DND-41 (cell line): ENCODE measurements at regions not wholly inside any gene's neighbourhood (a gene's known extent, or its start where the extent isn't known, plus 50 kb on each side); places are given as distances from the start of the nearest gene placed in this dataset.

ENCODE experiments used
- ATAC-seq: fragments of 200-7000 bp; cut with Tn5 transposase; 3 replicates; pipeline ENCODE4 v1.9.1; 2021; ENCODE audit warnings: low read depth; ENCODE audit not compliant: insufficient read depth
- DNase-seq: peaks from one replicate; pipeline ENCODE4 v3.0.0-alpha.2; 2020
- H2AFZ ChIP-seq: 2 replicates; pipeline ENCODE4 v1.6.0; 2012; ENCODE audit warnings: low read depth, low read length
- H3K27ac ChIP-seq: 2 replicates; pipeline ENCODE4 v1.5.1; 2012; ENCODE audit warnings: low read length, inconsistent platforms
- H3K27me3 ChIP-seq: fragments of 200-600 bp; sonication (generic); 2 replicates; pipeline ENCODE4 v1.6.0; 2012; ENCODE audit warnings: low read length, mild to moderate bottlenecking, inconsistent platforms; ENCODE audit not compliant: insufficient read depth, poor library complexity
- H3K36me3 ChIP-seq: 2 replicates; pipeline ENCODE4 v1.5.1; 2012; ENCODE audit warnings: low read length, inconsistent platforms; ENCODE audit not compliant: insufficient read depth
- H3K4me1 ChIP-seq: 2 replicates; pipeline ENCODE4 v1.5.1; 2012; ENCODE audit warnings: mild to moderate bottlenecking, low read length; ENCODE audit not compliant: insufficient read depth
- H3K4me2 ChIP-seq: 2 replicates; pipeline ENCODE4 v1.6.0; 2012; ENCODE audit warnings: mild to moderate bottlenecking, moderate library complexity, low read length, inconsistent platforms; ENCODE audit not compliant: insufficient read depth
- H3K4me3 ChIP-seq, 2 experiments: fragments of 200-600 bp in 1 of 2; shearing (Covaris generic) in 1 of 2; 2 replicates each; pipeline ENCODE4 v1.5.1; 2012 to 2016; ENCODE audit warnings: inconsistent platforms in 2 of 2, low read length in 2 of 2, mild to moderate bottlenecking in 2 of 2, low read depth in 1 of 2, moderate library complexity in 1 of 2
- H3K79me2 ChIP-seq: 2 replicates; pipeline ENCODE4 v1.6.0; 2012; ENCODE audit warnings: low read length, inconsistent platforms; ENCODE audit not compliant: insufficient read depth
- H3K9ac ChIP-seq: 2 replicates; pipeline ENCODE4 v1.6.0; 2012; ENCODE audit warnings: low read depth, mild to moderate bottlenecking, inconsistent platforms, low read length, moderate library complexity
- H3K9me3 ChIP-seq: 2 replicates; pipeline ENCODE4 v1.5.1; 2012; ENCODE audit warnings: low read length, moderate library complexity, mild to moderate bottlenecking, inconsistent platforms; ENCODE audit not compliant: insufficient read depth, severe bottlenecking
- H4K20me1 ChIP-seq: 2 replicates; pipeline ENCODE4 v1.6.0; 2012; ENCODE audit warnings: low read length; ENCODE audit not compliant: insufficient read depth
- CTCF ChIP-seq: IDR thresholded peaks from 2 replicates; pipeline ENCODE4 v1.5.1; 2012; ENCODE audit warnings: borderline replicate concordance, low read length, moderate library complexity, mild to moderate bottlenecking; ENCODE audit not compliant: poor library complexity, severe bottlenecking; ENCODE audit errors: extremely low read depth
- EZH2 ChIP-seq: IDR thresholded peaks from 3 replicates; pipeline ENCODE4 v1.6.1; 2012; ENCODE audit warnings: borderline replicate concordance, low read depth, mild to moderate bottlenecking, moderate library complexity, low read length, inconsistent platforms; ENCODE audit not compliant: severe bottlenecking

DNA sequence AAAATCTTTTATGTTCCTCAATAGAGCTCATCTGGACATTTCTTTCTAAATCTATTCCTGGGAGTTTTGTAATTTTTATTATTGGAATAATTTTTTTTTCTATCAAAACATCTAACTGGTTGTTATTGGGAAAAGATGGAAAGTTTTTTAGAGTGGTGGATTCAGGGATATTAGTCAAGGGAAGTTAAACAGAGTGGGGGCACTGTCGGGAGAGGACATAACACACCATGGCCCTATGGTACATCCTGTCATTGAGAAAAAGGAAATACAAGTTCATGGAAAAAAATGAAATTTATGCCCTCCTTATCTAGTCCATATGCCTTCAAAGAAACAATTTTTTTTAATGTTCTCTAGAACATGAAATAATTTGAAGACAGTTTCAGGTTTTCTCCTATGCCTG lies 96.3 kb upstream of the TSPAN5 start:
- no peaks in the 10 kb centered on the region for H3K4me1 ChIP-seq
- H2AFZ ChIP-seq, result no peak overlapping the region
- no peak overlapping the region for H3K9ac ChIP-seq
- H3K4me3 ChIP-seq, result no peak overlapping the region
- H3K9me3 ChIP-seq, result no peaks in the 10 kb centered on the region
- TF ChIP-seq CTCF, result no peak
- no peak for TF ChIP-seq EZH2
- ATAC-seq (no peak), DNase-seq (no peak)
- H3K36me3 ChIP-seq, result no peaks in the 10 kb centered on the region
- H3K4me2 ChIP-seq, result no peak overlapping the region
- no peak overlapping the region for H3K27ac ChIP-seq
- H4K20me1 ChIP-seq, result no peaks in the 10 kb centered on the region
- H3K79me2 ChIP-seq, result no peaks in the 10 kb centered on the region
- H3K27me3 ChIP-seq, result no peaks in the 10 kb centered on the region

GRCh38 chr4:98749206-98749605 lies 90.8 kb upstream of the TSPAN5 start:
- Histone ChIP-seq H3K4me1 (peaks cover 5% of the 10 kb centered on the region), H3K9ac (no peak overlapping the region), H3K36me3 (no peaks in the 10 kb centered on the region), H3K4me2 (no peak overlapping the region), H3K27ac (no peak overlapping the region), H3K4me3 (no peak overlapping the region), H2AFZ (no peak overlapping the region), H4K20me1 (no peaks in the 10 kb centered on the region), H3K79me2 (no peaks in the 10 kb centered on the region), H3K9me3 (no peaks in the 10 kb centered on the region), H3K27me3 (no peaks in the 10 kb centered on the region)
- DNase-seq (no peak), ATAC-seq (no peak; the same call in 2 of the 3 replicates)
- TF ChIP-seq CTCF (no peak), EZH2 (no peak)

DNA sequence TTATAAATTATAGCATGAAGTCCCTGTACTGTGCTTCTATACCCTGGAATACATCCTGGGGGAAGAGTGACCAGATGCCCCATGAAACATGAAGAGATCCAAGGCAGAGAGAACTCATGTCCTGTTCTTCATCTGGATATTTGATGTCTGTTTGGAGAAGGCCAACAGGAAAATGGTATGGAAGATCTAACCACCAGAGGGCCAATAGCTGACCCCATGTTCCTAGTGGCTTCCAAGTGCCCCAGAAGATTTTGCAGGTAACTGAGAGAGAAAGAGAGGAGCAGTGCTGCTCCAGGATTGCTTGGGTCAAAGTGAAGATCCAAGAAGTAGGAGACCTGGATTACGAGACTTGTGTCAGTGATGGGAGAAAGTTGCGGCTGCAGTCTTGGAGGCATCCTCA lies 90.2 kb upstream of the TSPAN5 start:
- Histone ChIP-seq H3K36me3 (no peaks in the 10 kb centered on the region), H3K27ac (no peak overlapping the region), H4K20me1 (no peaks in the 10 kb centered on the region), H3K79me2 (no peaks in the 10 kb centered on the region), H3K9ac (no peak overlapping the region), H3K4me1 (peaks cover 5% of the 10 kb centered on the region), H2AFZ (no peak overlapping the region), H3K4me2 (no peak overlapping the region), H3K9me3 (no peaks in the 10 kb centered on the region), H3K27me3 (no peaks in the 10 kb centered on the region), H3K4me3 (no peak overlapping the region)
- no peak for TF ChIP-seq EZH2
- no peak for TF ChIP-seq CTCF
- DNase-seq (no peak), ATAC-seq (no peak)
